ENCODE measurements at regions not wholly inside any gene's neighbourhood (a gene's known extent, or its start where the extent isn't known, plus 50 kb on each side); places are given as distances from the start of the nearest gene placed in this dataset.

- no peak for TF ChIP-seq CTCF (IDR thresholded peaks at IDR 0.05)
- no peak for TF ChIP-seq REST (IDR thresholded peaks at IDR 0.05; ENCODE audit: low read depth, low read length)
- no peak for TF ChIP-seq POLR2AphosphoS5 (IDR thresholded peaks at IDR 0.05; ENCODE audit: low read depth, low read length)
- no peak for TF ChIP-seq GATA2 (CRISPR knock-in tag; IDR thresholded peaks at IDR 0.05)
- no peak for TF ChIP-seq EP300 (IDR thresholded peaks at IDR 0.05; ENCODE audit: borderline replicate concordance in 1 of 2, low read depth in 1 of 2, low read length in 1 of 2)
- no peak for TF ChIP-seq USF1 (IDR thresholded peaks at IDR 0.05; ENCODE audit: borderline replicate concordance, low read depth)
- no peak for TF ChIP-seq EZH2phosphoT487 (IDR thresholded peaks at IDR 0.05; ENCODE audit: borderline replicate concordance, low read depth)
- TF ChIP-seq MEF2A (IDR thresholded peaks at IDR 0.05; ENCODE audit: borderline replicate concordance, low read depth), result no peak
- no peak for TF ChIP-seq TAF1 (IDR thresholded peaks at IDR 0.05; ENCODE audit: borderline replicate concordance, low read depth, low read length)
Observed at GRCh38 chr6:12221856-12222255, 68.3 kb upstream of the EDN1 start.

Data from SK-N-SH (cell line).